ENCODE measurements at regions not wholly inside any gene's neighbourhood (a gene's known extent, or its start where the extent isn't known, plus 50 kb on each side); places are given as distances from the start of the nearest gene placed in this dataset.

- Mint-ChIP-seq H3K4me3 (no peak overlapping the region), H3K9me3 (peaks cover 0 to 11% (median 2%) of the 10 kb centered on the region in 11 donors), H3K36me3 (no peaks in the 10 kb centered on the region), H3K27ac (no peak overlapping the region), H3K27me3 (peaks cover 0 to 16% (median 2%) of the 10 kb centered on the region in 5 donors), H3K4me1 (peaks cover 0 to 2% (median 0%) of the 10 kb centered on the region in 7 donors)
- ChIA-PET CTCF (no interaction called here), POLR2A (no interaction called here)
- Histone ChIP-seq H3K4me1 (ENCODE audit: control insufficient read depth in 2 of 2, insufficient read depth in 2 of 2, low read length in 2 of 2) (no peaks in the 10 kb centered on the region), H3K36me3 (ENCODE audit: control insufficient read depth in 2 of 3, insufficient read depth in 3 of 3, low read length in 3 of 3) (no peaks in the 10 kb centered on the region), H3K4me3 (ENCODE audit: low read length) (no peak overlapping the region), H3K27me3 (ENCODE audit: control insufficient read depth in 2 of 2, insufficient read depth in 2 of 2, low read length in 2 of 2) (no peaks in the 10 kb centered on the region), H3K27ac (ENCODE audit: low read depth, low read length) (no peak overlapping the region), H3K9me3 (ENCODE audit: control insufficient read depth in 2 of 3, low read length in 3 of 3) (no peaks in the 10 kb centered on the region)
- ATAC-seq (no peak), DNase-seq (no peak)
- intact Hi-C loops (cut with micrococcal nuclease), result no loop called here
These were observed 318.2 kb downstream of the NUAK1 start for GRCh38 chr12:105820429-105821125.

- H3K27ac ChIP-seq (ENCODE audit: low read depth, low read length), result no peak overlapping the region
- no peak overlapping the region for H3K4me3 Mint-ChIP-seq
- H3K9me3 ChIP-seq (ENCODE audit: control insufficient read depth in 2 of 3, low read length in 3 of 3), result no peaks in the 10 kb centered on the region
- ATAC-seq, result no peak
- H3K36me3 Mint-ChIP-seq, result no peaks in the 10 kb centered on the region
- DNase-seq, result no peak
- H3K4me3 ChIP-seq (ENCODE audit: low read length), result no peak overlapping the region
- ChIA-PET CTCF (no interaction called here), POLR2A (no interaction called here)
- no peaks in the 10 kb centered on the region for H3K4me1 ChIP-seq (ENCODE audit: control insufficient read depth in 2 of 2, insufficient read depth in 2 of 2, low read length in 2 of 2)
- intact Hi-C loops (cut with micrococcal nuclease), result no loop called here
- peaks cover 0 to 16% (median 2%) of the 10 kb centered on the region in 5 donors for H3K27me3 Mint-ChIP-seq
- no peak overlapping the region for H3K27ac Mint-ChIP-seq
- peaks cover 0 to 15% (median 2%) of the 10 kb centered on the region in 11 donors for H3K9me3 Mint-ChIP-seq
- H3K4me1 Mint-ChIP-seq, result peaks cover 0 to 2% (median 0%) of the 10 kb centered on the region in 7 donors
- no peaks in the 10 kb centered on the region for H3K36me3 ChIP-seq (ENCODE audit: control insufficient read depth in 2 of 3, insufficient read depth in 3 of 3, low read length in 3 of 3)
- H3K27me3 ChIP-seq (ENCODE audit: control insufficient read depth in 2 of 2, insufficient read depth in 2 of 2, low read length in 2 of 2), result no peaks in the 10 kb centered on the region
These were observed 316.3 kb downstream of the NUAK1 start for GRCh38 chr12:105822131-105823105.

DNA sequence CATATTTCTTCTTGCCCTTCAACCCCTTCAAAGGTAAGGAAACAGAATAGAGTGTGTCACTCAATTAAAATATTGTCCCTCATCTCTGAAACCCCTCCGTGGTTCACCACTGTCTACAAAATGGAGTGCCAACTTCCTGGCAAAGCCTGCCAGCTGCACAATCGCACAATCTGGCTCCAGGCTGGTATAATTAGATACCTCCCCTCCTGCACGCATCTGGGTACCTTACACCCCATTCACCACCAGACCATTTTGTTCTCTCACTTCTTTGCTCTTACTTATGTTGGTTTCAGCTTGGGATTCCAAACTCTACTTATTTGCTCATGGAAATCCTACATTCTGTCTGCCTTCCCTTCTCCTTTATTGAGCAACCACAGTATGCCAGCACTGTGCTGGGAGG lies 314.9 kb downstream of the NUAK1 start:
- Mint-ChIP-seq H3K27me3 (peaks cover 0 to 14% (median 2%) of the 10 kb centered on the region in 5 donors), H3K9me3 (peaks cover 0 to 15% (median 2%) of the 10 kb centered on the region in 11 donors), H3K4me1 (peaks cover 0 to 2% (median 0%) of the 10 kb centered on the region in 7 donors), H3K4me3 (no peak overlapping the region), H3K36me3 (no peaks in the 10 kb centered on the region), H3K27ac (peak overlapping the region in 1 of 9 donors; percentile 7)
- DNase-seq, result no peak
- ChIA-PET CTCF (no interaction called here), POLR2A (no interaction called here)
- no peak overlapping the region for H3K27ac ChIP-seq (ENCODE audit: low read depth, low read length)
- H3K4me3 ChIP-seq (ENCODE audit: low read length), result no peak overlapping the region
- no peaks in the 10 kb centered on the region for H3K27me3 ChIP-seq (ENCODE audit: control insufficient read depth in 2 of 2, insufficient read depth in 2 of 2, low read length in 2 of 2)
- intact Hi-C loops (cut with micrococcal nuclease), result no loop called here
- ATAC-seq, result no peak
- no peaks in the 10 kb centered on the region for H3K4me1 ChIP-seq (ENCODE audit: control insufficient read depth in 2 of 2, insufficient read depth in 2 of 2, low read length in 2 of 2)
- no peaks in the 10 kb centered on the region for H3K9me3 ChIP-seq (ENCODE audit: control insufficient read depth in 2 of 3, low read length in 3 of 3)
- H3K36me3 ChIP-seq (ENCODE audit: control insufficient read depth in 2 of 3, insufficient read depth in 3 of 3, low read length in 3 of 3), result no peaks in the 10 kb centered on the region

- H3K9me3 Mint-ChIP-seq, result peaks cover 0 to 15% (median 1%) of the 10 kb centered on the region in 11 donors
- no peak for DNase-seq
- no peak overlapping the region for H3K27ac Mint-ChIP-seq
- no peaks in the 10 kb centered on the region for H3K36me3 ChIP-seq (ENCODE audit: control insufficient read depth in 2 of 3, insufficient read depth in 3 of 3, low read length in 3 of 3)
- no peak overlapping the region for H3K4me3 Mint-ChIP-seq
- no peaks in the 10 kb centered on the region for H3K9me3 ChIP-seq (ENCODE audit: control insufficient read depth in 2 of 3, low read length in 3 of 3)
- peaks cover 0 to 13% (median 2%) of the 10 kb centered on the region in 5 donors for H3K27me3 Mint-ChIP-seq
- H3K4me1 Mint-ChIP-seq, result peaks cover 0 to 2% (median 0%) of the 10 kb centered on the region in 7 donors
- H3K27ac ChIP-seq (ENCODE audit: low read depth, low read length), result no peak overlapping the region
- no peaks in the 10 kb centered on the region for H3K27me3 ChIP-seq (ENCODE audit: control insufficient read depth in 2 of 2, insufficient read depth in 2 of 2, low read length in 2 of 2)
- no peaks in the 10 kb centered on the region for H3K4me1 ChIP-seq (ENCODE audit: control insufficient read depth in 2 of 2, insufficient read depth in 2 of 2, low read length in 2 of 2)
- intact Hi-C loops (cut with micrococcal nuclease), result no loop called here
- ChIA-PET CTCF (no interaction called here), POLR2A (no interaction called here)
- H3K36me3 Mint-ChIP-seq, result no peaks in the 10 kb centered on the region
- H3K4me3 ChIP-seq (ENCODE audit: low read length), result no peak overlapping the region
- ATAC-seq, result no peak
These were observed 313.6 kb downstream of the NUAK1 start for GRCh38 chr12:105825141-105825540.

GRCh38 chr12:105831372-105831771 lies 307.4 kb downstream of the NUAK1 start:
- H3K27me3 ChIP-seq (ENCODE audit: control insufficient read depth in 2 of 2, insufficient read depth in 2 of 2, low read length in 2 of 2), result no peaks in the 10 kb centered on the region
- H3K9me3 Mint-ChIP-seq, result no peaks in the 10 kb centered on the region
- H3K4me1 ChIP-seq (ENCODE audit: control insufficient read depth in 2 of 2, insufficient read depth in 2 of 2, low read length in 2 of 2), result no peaks in the 10 kb centered on the region
- ATAC-seq (no peak), DNase-seq (no peak)
- H3K36me3 ChIP-seq (ENCODE audit: control insufficient read depth in 2 of 3, insufficient read depth in 3 of 3, low read length in 3 of 3), result no peaks in the 10 kb centered on the region
- peaks cover 0 to 3% (median 0%) of the 10 kb centered on the region in 7 donors for H3K4me1 Mint-ChIP-seq
- no peak overlapping the region for H3K27ac ChIP-seq (ENCODE audit: low read depth, low read length)
- no peak overlapping the region for H3K4me3 ChIP-seq (ENCODE audit: low read length)
- CTCF ChIA-PET, result no interaction called here
- no peaks in the 10 kb centered on the region for H3K9me3 ChIP-seq (ENCODE audit: control insufficient read depth in 2 of 3, low read length in 3 of 3)
- intact Hi-C loops (cut with micrococcal nuclease), result no loop called here
- no peak overlapping the region for H3K4me3 Mint-ChIP-seq
- H3K27me3 Mint-ChIP-seq, result no peaks in the 10 kb centered on the region
- no peaks in the 10 kb centered on the region for H3K36me3 Mint-ChIP-seq
- POLR2A ChIA-PET, result no interaction called here
- no peak overlapping the region for H3K27ac Mint-ChIP-seq

- no peaks in the 10 kb centered on the region for H3K9me3 ChIP-seq (ENCODE audit: control insufficient read depth in 2 of 3, low read length in 3 of 3)
- H3K9me3 Mint-ChIP-seq, result no peaks in the 10 kb centered on the region
These were observed 306.7 kb downstream of the NUAK1 start for GRCh38 chr12:105832021-105832420.

More at GRCh38 chr12:105832021-105832420, 306.7 kb downstream of the NUAK1 start:
- Histone ChIP-seq H3K27ac (ENCODE audit: low read depth, low read length) (no peak overlapping the region), H3K36me3 (ENCODE audit: control insufficient read depth in 2 of 3, insufficient read depth in 3 of 3, low read length in 3 of 3) (no peaks in the 10 kb centered on the region), H3K4me3 (ENCODE audit: low read length) (no peak overlapping the region), H3K27me3 (ENCODE audit: control insufficient read depth in 2 of 2, insufficient read depth in 2 of 2, low read length in 2 of 2) (no peaks in the 10 kb centered on the region), H3K4me1 (ENCODE audit: control insufficient read depth in 2 of 2, insufficient read depth in 2 of 2, low read length in 2 of 2) (no peaks in the 10 kb centered on the region)
- ChIA-PET CTCF (no interaction called here), POLR2A (no interaction called here)
- ATAC-seq, result no peak
- Mint-ChIP-seq H3K36me3 (no peaks in the 10 kb centered on the region), H3K27ac (no peak overlapping the region), H3K4me3 (no peak overlapping the region), H3K27me3 (no peaks in the 10 kb centered on the region), H3K4me1 (peaks cover 0 to 3% (median 0%) of the 10 kb centered on the region in 7 donors)
- intact Hi-C loops (cut with micrococcal nuclease), result no loop called here
- DNase-seq, result no peak

All from naive thymus-derived CD4-positive, alpha-beta T cell (primary cell).